ENCODE measurements at regions not wholly inside any gene's neighbourhood (a gene's known extent, or its start where the extent isn't known, plus 50 kb on each side); places are given as distances from the start of the nearest gene placed in this dataset.
"Not testable (repeated sequence)": the region's sequence is repeated elsewhere in the genome, so short reads cannot be mapped to it uniquely, and the experiment has no call there.

DNA sequence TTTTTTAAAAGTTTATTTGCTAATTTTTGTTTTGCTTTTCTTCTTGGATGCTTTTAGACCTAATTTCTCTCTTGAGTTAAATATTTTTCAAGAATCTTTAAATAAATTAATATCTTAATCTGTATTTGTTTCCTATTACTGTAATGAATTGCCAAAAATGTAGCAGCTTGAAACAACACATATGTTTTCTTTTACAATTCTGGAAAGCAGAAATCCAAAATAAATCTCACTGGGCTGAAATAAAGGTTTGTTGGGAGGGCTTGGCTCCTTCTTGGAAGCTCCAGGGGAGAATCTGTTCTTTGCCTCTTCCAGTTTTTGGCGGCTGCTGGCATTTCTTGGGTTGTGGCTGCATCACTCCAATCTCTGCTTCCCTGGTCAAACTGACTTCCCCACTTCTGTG is 658.1 kb upstream of the ARRDC3 start:
- H3K27ac ChIP-seq (ENCODE audit: low read length) = no peak overlapping the region
- H3K27me3 ChIP-seq (ENCODE audit: insufficient read depth, low read depth, low read length) = no peaks in the 10 kb centered on the region
- no peaks in the 10 kb centered on the region for H3K79me2 ChIP-seq (replicated peaks; ENCODE audit: insufficient read depth, low read length)
- H3K9me3 ChIP-seq (ENCODE audit: low read length) = no peaks in the 10 kb centered on the region
- H3K9ac ChIP-seq (ENCODE audit: low read length) = no peak overlapping the region
- no peak for TF ChIP-seq TAF1 (IDR thresholded peaks at IDR 0.05; ENCODE audit: low read depth)
- TF ChIP-seq, protein P1, sequence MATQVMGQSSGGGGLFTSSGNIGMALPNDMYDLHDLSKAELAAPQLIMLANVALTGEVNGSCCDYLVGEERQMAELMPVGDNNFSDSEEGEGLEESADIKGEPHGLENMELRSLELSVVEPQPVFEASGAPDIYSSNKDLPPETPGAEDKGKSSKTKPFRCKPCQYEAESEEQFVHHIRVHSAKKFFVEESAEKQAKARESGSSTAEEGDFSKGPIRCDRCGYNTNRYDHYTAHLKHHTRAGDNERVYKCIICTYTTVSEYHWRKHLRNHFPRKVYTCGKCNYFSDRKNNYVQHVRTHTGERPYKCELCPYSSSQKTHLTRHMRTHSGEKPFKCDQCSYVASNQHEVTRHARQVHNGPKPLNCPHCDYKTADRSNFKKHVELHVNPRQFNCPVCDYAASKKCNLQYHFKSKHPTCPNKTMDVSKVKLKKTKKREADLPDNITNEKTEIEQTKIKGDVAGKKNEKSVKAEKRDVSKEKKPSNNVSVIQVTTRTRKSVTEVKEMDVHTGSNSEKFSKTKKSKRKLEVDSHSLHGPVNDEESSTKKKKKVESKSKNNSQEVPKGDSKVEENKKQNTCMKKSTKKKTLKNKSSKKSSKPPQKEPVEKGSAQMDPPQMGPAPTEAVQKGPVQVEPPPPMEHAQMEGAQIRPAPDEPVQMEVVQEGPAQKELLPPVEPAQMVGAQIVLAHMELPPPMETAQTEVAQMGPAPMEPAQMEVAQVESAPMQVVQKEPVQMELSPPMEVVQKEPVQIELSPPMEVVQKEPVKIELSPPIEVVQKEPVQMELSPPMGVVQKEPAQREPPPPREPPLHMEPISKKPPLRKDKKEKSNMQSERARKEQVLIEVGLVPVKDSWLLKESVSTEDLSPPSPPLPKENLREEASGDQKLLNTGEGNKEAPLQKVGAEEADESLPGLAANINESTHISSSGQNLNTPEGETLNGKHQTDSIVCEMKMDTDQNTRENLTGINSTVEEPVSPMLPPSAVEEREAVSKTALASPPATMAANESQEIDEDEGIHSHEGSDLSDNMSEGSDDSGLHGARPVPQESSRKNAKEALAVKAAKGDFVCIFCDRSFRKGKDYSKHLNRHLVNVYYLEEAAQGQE (IDR thresholded peaks at IDR 0.05; ENCODE audit: borderline replicate concordance) = no peak
- TF ChIP-seq RAD21 (conservative IDR thresholded peaks at IDR 0.05) = no peak
- TF ChIP-seq, protein P2, sequence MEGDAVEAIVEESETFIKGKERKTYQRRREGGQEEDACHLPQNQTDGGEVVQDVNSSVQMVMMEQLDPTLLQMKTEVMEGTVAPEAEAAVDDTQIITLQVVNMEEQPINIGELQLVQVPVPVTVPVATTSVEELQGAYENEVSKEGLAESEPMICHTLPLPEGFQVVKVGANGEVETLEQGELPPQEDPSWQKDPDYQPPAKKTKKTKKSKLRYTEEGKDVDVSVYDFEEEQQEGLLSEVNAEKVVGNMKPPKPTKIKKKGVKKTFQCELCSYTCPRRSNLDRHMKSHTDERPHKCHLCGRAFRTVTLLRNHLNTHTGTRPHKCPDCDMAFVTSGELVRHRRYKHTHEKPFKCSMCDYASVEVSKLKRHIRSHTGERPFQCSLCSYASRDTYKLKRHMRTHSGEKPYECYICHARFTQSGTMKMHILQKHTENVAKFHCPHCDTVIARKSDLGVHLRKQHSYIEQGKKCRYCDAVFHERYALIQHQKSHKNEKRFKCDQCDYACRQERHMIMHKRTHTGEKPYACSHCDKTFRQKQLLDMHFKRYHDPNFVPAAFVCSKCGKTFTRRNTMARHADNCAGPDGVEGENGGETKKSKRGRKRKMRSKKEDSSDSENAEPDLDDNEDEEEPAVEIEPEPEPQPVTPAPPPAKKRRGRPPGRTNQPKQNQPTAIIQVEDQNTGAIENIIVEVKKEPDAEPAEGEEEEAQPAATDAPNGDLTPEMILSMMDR (IDR thresholded peaks at IDR 0.05; ENCODE audit: poor library complexity, severe bottlenecking) = no peak
- TF ChIP-seq EZH2 (IDR thresholded peaks at IDR 0.05; ENCODE audit: borderline replicate concordance, insufficient read depth, low read length, poor library complexity, severe bottlenecking) = no peak
- no peak for TF ChIP-seq POLR2AphosphoS5 (IDR thresholded peaks at IDR 0.05)
- no peak for TF ChIP-seq SMC3 (conservative IDR thresholded peaks at IDR 0.05; ENCODE audit: poor library complexity)
- TF ChIP-seq MXI1 (conservative IDR thresholded peaks at IDR 0.05; ENCODE audit: poor library complexity, severe bottlenecking) = no peak
- TF ChIP-seq EP300 (conservative IDR thresholded peaks at IDR 0.05; ENCODE audit: poor library complexity, severe bottlenecking) = no peak
- H4K20me1 ChIP-seq (ENCODE audit: insufficient read depth) = no peaks in the 10 kb centered on the region
- H3K4me3 ChIP-seq (ENCODE audit: low read length) = no peak overlapping the region
- no peak overlapping the region for H3K4me2 ChIP-seq (ENCODE audit: low read length)
- no peak overlapping the region for H2AFZ ChIP-seq (ENCODE audit: low read depth, low read length)
- no peaks in the 10 kb centered on the region for H3F3A ChIP-seq (ENCODE audit: insufficient read depth, low read length, poor library complexity, severe bottlenecking)
- no peaks in the 10 kb centered on the region for H3K9me2 ChIP-seq (ENCODE audit: insufficient read depth, low read length)
- no peaks in the 10 kb centered on the region for H3K36me3 ChIP-seq (ENCODE audit: insufficient read depth, low read length)

DNA sequence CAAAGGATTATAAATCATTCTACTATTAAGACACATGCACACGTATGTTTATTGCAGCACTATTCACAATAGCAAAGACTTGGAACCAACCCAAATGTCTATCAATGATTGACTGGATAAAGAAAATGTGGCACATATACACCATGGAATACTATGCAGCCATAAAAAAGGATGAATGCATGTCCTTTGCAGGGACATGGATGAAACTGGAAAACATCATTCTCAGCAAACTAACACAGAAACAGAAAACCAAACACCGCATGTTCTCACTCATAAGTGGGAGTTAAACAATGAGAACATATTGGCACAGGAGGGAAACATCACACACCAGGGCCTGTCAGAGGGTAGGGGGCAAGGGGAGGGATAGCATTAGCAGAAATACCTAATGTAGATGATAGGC is 646.7 kb upstream of the ARRDC3 start:
- not testable (repeated sequence) for H2AFZ ChIP-seq (ENCODE audit: low read depth, low read length); H3K9ac ChIP-seq (ENCODE audit: low read length); H3K36me3 ChIP-seq (ENCODE audit: insufficient read depth, low read length); H3K4me3 ChIP-seq (ENCODE audit: low read length); H3K4me2 ChIP-seq (ENCODE audit: low read length); H3K9me2 ChIP-seq (ENCODE audit: insufficient read depth, low read length); H3K9me3 ChIP-seq (ENCODE audit: low read length); H3F3A ChIP-seq (ENCODE audit: insufficient read depth, low read length, poor library complexity, severe bottlenecking); H3K27me3 ChIP-seq (ENCODE audit: insufficient read depth, low read depth, low read length); H3K27ac ChIP-seq (ENCODE audit: low read length); H3K79me2 ChIP-seq (replicated peaks; ENCODE audit: insufficient read depth, low read length); H4K20me1 ChIP-seq (ENCODE audit: insufficient read depth)

- H3K27me3 ChIP-seq (ENCODE audit: insufficient read depth, low read depth, low read length) = no peaks in the 10 kb centered on the region
- H2AFZ ChIP-seq (ENCODE audit: low read depth, low read length) = no peak overlapping the region
- no peak overlapping the region for H3K9ac ChIP-seq (ENCODE audit: low read length)
- no peaks in the 10 kb centered on the region for H3K9me2 ChIP-seq (ENCODE audit: insufficient read depth, low read length)
- no peak overlapping the region for H3K4me2 ChIP-seq (ENCODE audit: low read length)
- H4K20me1 ChIP-seq (ENCODE audit: insufficient read depth) = no peaks in the 10 kb centered on the region
- no peaks in the 10 kb centered on the region for H3F3A ChIP-seq (ENCODE audit: insufficient read depth, low read length, poor library complexity, severe bottlenecking)
- H3K9me3 ChIP-seq (ENCODE audit: low read length) = no peaks in the 10 kb centered on the region
- H3K4me3 ChIP-seq (ENCODE audit: low read length) = no peak overlapping the region
- H3K36me3 ChIP-seq (ENCODE audit: insufficient read depth, low read length) = no peaks in the 10 kb centered on the region
- H3K27ac ChIP-seq (ENCODE audit: low read length) = no peak overlapping the region
- no peak for TF ChIP-seq TAF1 (IDR thresholded peaks at IDR 0.05; ENCODE audit: low read depth)
- TF ChIP-seq POLR2AphosphoS5 (IDR thresholded peaks at IDR 0.05) = no peak
- no peak for TF ChIP-seq EZH2 (IDR thresholded peaks at IDR 0.05; ENCODE audit: borderline replicate concordance, insufficient read depth, low read length, poor library complexity, severe bottlenecking)
- no peak for TF ChIP-seq RAD21 (conservative IDR thresholded peaks at IDR 0.05)
- no peak for TF ChIP-seq EP300 (conservative IDR thresholded peaks at IDR 0.05; ENCODE audit: poor library complexity, severe bottlenecking)
- TF ChIP-seq, protein P1 (IDR thresholded peaks at IDR 0.05; ENCODE audit: borderline replicate concordance) = no peak
- TF ChIP-seq, protein P2 (IDR thresholded peaks at IDR 0.05; ENCODE audit: poor library complexity, severe bottlenecking) = no peak
- no peak for TF ChIP-seq MXI1 (conservative IDR thresholded peaks at IDR 0.05; ENCODE audit: poor library complexity, severe bottlenecking)
- TF ChIP-seq SMC3 (conservative IDR thresholded peaks at IDR 0.05; ENCODE audit: poor library complexity) = no peak
- no peaks in the 10 kb centered on the region for H3K79me2 ChIP-seq (replicated peaks; ENCODE audit: insufficient read depth, low read length)
These were observed 640.4 kb upstream of the ARRDC3 start for GRCh38 chr5:92023555-92023954.
